A673 (cell line): ENCODE measurements at regions not wholly inside any gene's neighbourhood (a gene's known extent, or its start where the extent isn't known, plus 50 kb on each side); places are given as distances from the start of the nearest gene placed in this dataset.

Source experiments
- EZH2 ChIP-seq: fragments of 200-600 bp; sonication (generic); IDR thresholded peaks from 2 replicates; pipeline ENCODE4 v1.6.1; 2017; ENCODE audit warnings: borderline replicate concordance, low read depth, mild to moderate bottlenecking, mixed read lengths, antibody characterized with exemption, low read length; ENCODE audit not compliant: poor library complexity, severe bottlenecking
- TF ChIP-seq, protein P1 (sequence below): fragments of 300-800, 200-600 bp; sonication (generic); conservative IDR thresholded peaks from 2 replicates; pipeline ENCODE4 v1.5.1; 2017; ENCODE audit warnings: low read depth, mild to moderate bottlenecking, antibody characterized with exemption, low read length, moderate library complexity, mixed read lengths

DNA sequence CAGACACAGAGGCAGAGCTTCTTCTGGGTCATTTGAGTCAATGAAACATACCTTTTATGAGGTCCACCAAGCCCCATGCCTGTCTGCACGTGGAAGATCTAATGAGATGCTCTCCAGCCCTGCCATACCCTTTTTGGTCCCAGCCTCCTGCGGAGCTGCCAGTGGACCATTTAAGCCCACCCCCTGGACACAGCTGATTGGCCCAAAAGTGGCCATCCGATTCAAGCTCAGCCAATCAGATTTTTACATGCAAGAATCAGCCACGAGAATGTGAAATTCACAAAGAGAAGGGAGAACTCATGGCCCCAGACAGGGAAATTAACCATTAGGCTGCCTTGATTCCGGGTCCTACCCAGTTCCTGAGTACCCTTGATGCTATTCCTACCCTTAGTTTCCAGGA is 231.0 kb upstream of the EEF2KMT start:
- TF ChIP-seq, protein P1, sequence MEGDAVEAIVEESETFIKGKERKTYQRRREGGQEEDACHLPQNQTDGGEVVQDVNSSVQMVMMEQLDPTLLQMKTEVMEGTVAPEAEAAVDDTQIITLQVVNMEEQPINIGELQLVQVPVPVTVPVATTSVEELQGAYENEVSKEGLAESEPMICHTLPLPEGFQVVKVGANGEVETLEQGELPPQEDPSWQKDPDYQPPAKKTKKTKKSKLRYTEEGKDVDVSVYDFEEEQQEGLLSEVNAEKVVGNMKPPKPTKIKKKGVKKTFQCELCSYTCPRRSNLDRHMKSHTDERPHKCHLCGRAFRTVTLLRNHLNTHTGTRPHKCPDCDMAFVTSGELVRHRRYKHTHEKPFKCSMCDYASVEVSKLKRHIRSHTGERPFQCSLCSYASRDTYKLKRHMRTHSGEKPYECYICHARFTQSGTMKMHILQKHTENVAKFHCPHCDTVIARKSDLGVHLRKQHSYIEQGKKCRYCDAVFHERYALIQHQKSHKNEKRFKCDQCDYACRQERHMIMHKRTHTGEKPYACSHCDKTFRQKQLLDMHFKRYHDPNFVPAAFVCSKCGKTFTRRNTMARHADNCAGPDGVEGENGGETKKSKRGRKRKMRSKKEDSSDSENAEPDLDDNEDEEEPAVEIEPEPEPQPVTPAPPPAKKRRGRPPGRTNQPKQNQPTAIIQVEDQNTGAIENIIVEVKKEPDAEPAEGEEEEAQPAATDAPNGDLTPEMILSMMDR: no peak
- TF ChIP-seq EZH2: no peak
